IMR-90 (cell line): ENCODE measurements at regions not wholly inside any gene's neighbourhood (a gene's known extent, or its start where the extent isn't known, plus 50 kb on each side); places are given as distances from the start of the nearest gene placed in this dataset.

Source experiments
- ATAC-seq: fragments of 200-7000 bp; cut with Tn5 transposase; 2 replicates; pipeline ENCODE4 v1.9.1; 2020; ENCODE audit warnings: low read depth, mild to moderate bottlenecking, moderate library complexity
- BruUV-seq: library from RNA; stranded (reverse); fragments of 400-500 nt; replicated peaks from 2 replicates; lab custom pipeline; 2021; lab: Mats Ljungman, UMichigan
- CTCF ChIA-PET: fragments of 300-600 bp; formaldehyde crosslinking; extraction: SDS; loops from one replicate; lab custom pipeline; 2021; ENCODE audit warnings: antibody characterized with exemption; lab: Yijun Ruan, JAX
- POLR2A ChIA-PET: fragments of 300-600 bp; sonication (Branson Sonifier 250); formaldehyde crosslinking; loops from one replicate; lab custom pipeline; 2022; ENCODE audit warnings: antibody characterized with exemption; ENCODE audit not compliant: unreplicated experiment; lab: Charles Lee
- DNase-seq: peaks from one replicate; pipeline ENCODE4 v3.0.0; 2013
- H2AFZ ChIP-seq: replicated peaks from 2 replicates; pipeline ENCODE3; 2013; ENCODE audit warnings: low read length, mild to moderate bottlenecking; ENCODE audit not compliant: poor library complexity
- H2AK5ac ChIP-seq: 2 replicates; pipeline ENCODE4 v1.6.1; 2013; ENCODE audit warnings: low read depth, low read length, inconsistent platforms
- H2AK9ac ChIP-seq: replicated peaks from 2 replicates; pipeline ENCODE3; 2013; ENCODE audit warnings: mild to moderate bottlenecking, low read depth, low read length, moderate library complexity; ENCODE audit not compliant: poor library complexity
- H2BK120ac ChIP-seq: 2 replicates; pipeline ENCODE4 v1.6.1; 2013; ENCODE audit warnings: low read depth, low read length, inconsistent platforms
- H2BK15ac ChIP-seq: 3 replicates; pipeline ENCODE4 v1.6.1; 2013; ENCODE audit warnings: low read depth, low read length, inconsistent platforms
- H2BK20ac ChIP-seq: 2 replicates; pipeline ENCODE4 v1.6.1; 2013; ENCODE audit warnings: low read depth, mild to moderate bottlenecking, inconsistent platforms, low read length, moderate library complexity
- H2BK5ac ChIP-seq: 2 replicates; pipeline ENCODE4 v1.6.1; 2013; ENCODE audit warnings: mild to moderate bottlenecking, low read depth, low read length, inconsistent platforms; ENCODE audit not compliant: poor library complexity, severe bottlenecking
- H3K14ac ChIP-seq: replicated peaks from 2 replicates; pipeline ENCODE4 v1.6.1; 2013; ENCODE audit warnings: low read depth, low read length, inconsistent platforms
- H3K18ac ChIP-seq: 2 replicates; pipeline ENCODE4 v1.6.1; 2013; ENCODE audit warnings: low read depth, low read length, control low read depth
- H3K23ac ChIP-seq: 2 replicates; pipeline ENCODE4 v1.6.1; 2013; ENCODE audit warnings: low read depth, low read length, inconsistent platforms
- H3K27ac ChIP-seq: 2 replicates; pipeline ENCODE4 v1.5.1; 2013; ENCODE audit warnings: mild to moderate bottlenecking, control low read depth, low read length; ENCODE audit not compliant: insufficient read depth
- H3K27me3 ChIP-seq: 2 replicates; pipeline ENCODE4 v1.6.1; 2013; ENCODE audit warnings: low read length; ENCODE audit not compliant: control insufficient read depth, insufficient read depth
- H3K36me3 ChIP-seq: 2 replicates; pipeline ENCODE4 v1.6.1; 2013; ENCODE audit warnings: low read length, mixed read lengths; ENCODE audit not compliant: control insufficient read depth, insufficient read depth
- H3K4ac ChIP-seq: 2 replicates; pipeline ENCODE4 v1.6.1; 2013; ENCODE audit warnings: low read depth, low read length, inconsistent platforms
- H3K4me1 ChIP-seq: 2 replicates; pipeline ENCODE4 v1.6.1; 2013; ENCODE audit warnings: low read length, mixed read lengths; ENCODE audit not compliant: control insufficient read depth, insufficient read depth
- H3K4me2 ChIP-seq: 2 replicates; pipeline ENCODE4 v1.6.1; 2013; ENCODE audit warnings: low read depth, mild to moderate bottlenecking, control low read depth, low read length, moderate library complexity
- H3K4me3 ChIP-seq: 2 replicates; pipeline ENCODE4 v1.5.1; 2013; ENCODE audit warnings: low read depth, mild to moderate bottlenecking, control low read depth, low read length, moderate library complexity; ENCODE audit not compliant: insufficient read depth
- H3K56ac ChIP-seq: 2 replicates; pipeline ENCODE4 v1.6.1; 2013; ENCODE audit warnings: low read length, inconsistent platforms; ENCODE audit not compliant: insufficient read depth; ENCODE audit errors: extremely low read depth
- H3K79me1 ChIP-seq, 2 experiments: 2 replicates each; pipeline ENCODE4 v1.6.1; 2013; ENCODE audit warnings: low read length in 2 of 2, inconsistent platforms in 1 of 2, low read depth in 1 of 2
- H3K9ac ChIP-seq: 2 replicates; pipeline ENCODE4 v1.6.1; 2013; ENCODE audit warnings: low read depth, low read length, control low read depth
- H3K9me1 ChIP-seq: 2 replicates; pipeline ENCODE4 v1.6.1; 2013; ENCODE audit warnings: low read length, inconsistent platforms; ENCODE audit not compliant: insufficient read depth
- H3K9me3 ChIP-seq: 2 replicates; pipeline ENCODE4 v1.6.1; 2013; ENCODE audit warnings: low read length; ENCODE audit not compliant: control insufficient read depth, insufficient read depth
- H4K20me1 ChIP-seq: 2 replicates; pipeline ENCODE4 v1.6.1; 2013; ENCODE audit warnings: low read length, inconsistent platforms; ENCODE audit not compliant: insufficient read depth
- H4K5ac ChIP-seq: 2 replicates; pipeline ENCODE4 v1.6.1; 2013; ENCODE audit warnings: mild to moderate bottlenecking, low read depth, low read length, control low read depth
- H4K8ac ChIP-seq, 2 experiments: 2 replicates each; pipeline ENCODE4 v1.6.1; 2013; ENCODE audit warnings: low read depth in 2 of 2, low read length in 2 of 2, control low read depth in 1 of 2, inconsistent platforms in 1 of 2
- H4K91ac ChIP-seq: 2 replicates; pipeline ENCODE4 v1.6.1; 2013; ENCODE audit warnings: low read depth, low read length, inconsistent platforms; ENCODE audit not compliant: insufficient read depth
- BHLHE40 ChIP-seq: fragments of 150-350 bp; IDR thresholded peaks from 2 replicates; pipeline ENCODE4 v1.6.1; 2016; ENCODE audit warnings: mild to moderate bottlenecking, low read depth, low read length
- CEBPB ChIP-seq: IDR thresholded peaks from 2 replicates; pipeline ENCODE4 v1.6.1; 2012; ENCODE audit warnings: low read depth, low read length, improper control_type of control experiment
- CHD1 ChIP-seq: IDR thresholded peaks from 2 replicates; pipeline ENCODE4 v1.6.1; 2012; ENCODE audit warnings: low read depth, low read length, improper control_type of control experiment
- CTCF ChIP-seq: conservative IDR thresholded peaks from 2 replicates; pipeline ENCODE4 v1.5.1; 2012; ENCODE audit warnings: mild to moderate bottlenecking, low read depth, low read length, improper control_type of control experiment
- ELK1 ChIP-seq: fragments of 150-350 bp; IDR thresholded peaks from 2 replicates; pipeline ENCODE4 v1.6.1; 2016; ENCODE audit warnings: low read depth, mild to moderate bottlenecking, low read length, moderate library complexity, borderline replicate concordance
- FOS ChIP-seq: fragments of 150-350 bp; IDR thresholded peaks from 2 replicates; pipeline ENCODE4 v1.6.1; 2016; ENCODE audit warnings: low read depth, low read length
- MAFK ChIP-seq: IDR thresholded peaks from 2 replicates; pipeline ENCODE4 v1.6.1; 2012; ENCODE audit warnings: low read depth, low read length, improper control_type of control experiment
- MAZ ChIP-seq: IDR thresholded peaks from 2 replicates; pipeline ENCODE4 v1.6.1; 2012; ENCODE audit warnings: low read depth, mild to moderate bottlenecking, low read length, improper control_type of control experiment, moderate library complexity, borderline replicate concordance
- MXI1 ChIP-seq: IDR thresholded peaks from 2 replicates; pipeline ENCODE4 v1.6.1; 2012; ENCODE audit warnings: low read depth, mild to moderate bottlenecking, low read length, moderate library complexity, borderline replicate concordance
- NFE2L2 ChIP-seq: fragments of 150-350 bp; IDR thresholded peaks from 2 replicates; pipeline ENCODE4 v1.6.1; 2016; ENCODE audit warnings: low read depth, mild to moderate bottlenecking, low read length
- POLR2A ChIP-seq: IDR thresholded peaks from 2 replicates; pipeline ENCODE4 v1.6.1; 2012; ENCODE audit warnings: mild to moderate bottlenecking, low read depth, low read length
- RAD21 ChIP-seq: IDR thresholded peaks from 2 replicates; pipeline ENCODE4 v1.6.1; 2012; ENCODE audit warnings: low read length, improper control_type of control experiment
- RCOR1 ChIP-seq: IDR thresholded peaks from 2 replicates; pipeline ENCODE4 v1.6.1; 2012; ENCODE audit warnings: mild to moderate bottlenecking, low read length, improper control_type of control experiment; ENCODE audit not compliant: insufficient replicate concordance
- RFX5 ChIP-seq: IDR thresholded peaks from 2 replicates; pipeline ENCODE4 v1.8.0; 2012; ENCODE audit warnings: low read depth, mild to moderate bottlenecking, low read length, moderate library complexity
- SMC3 ChIP-seq: fragments of 150-350 bp; IDR thresholded peaks from 2 replicates; pipeline ENCODE4 v1.6.1; 2016; ENCODE audit warnings: low read depth, mild to moderate bottlenecking, antibody characterized with exemption, low read length, moderate library complexity
- USF2 ChIP-seq: fragments of 150-350 bp; IDR thresholded peaks from 2 replicates; pipeline ENCODE4 v1.6.1; 2017; ENCODE audit warnings: mild to moderate bottlenecking, antibody characterized with exemption, low read length, low read depth
- WGBS, 2 experiments: methylation state at CpG; one replicate each; pipeline versions ENCODE4 v1.1.5 to v1.1.7; 2013; ENCODE audit warnings: missing lambda C conversion rate in 2 of 2; ENCODE audit not compliant: insufficient read length in 1 of 2; ENCODE audit errors: extremely low coverage in 2 of 2; 5-methylcytosine and 5-hydroxymethylcytosine counted together
- dilution Hi-C: fragments of 300-500 bp; cut with HindIII; formaldehyde crosslinking; loops from one replicate; pipeline ENCODE4 v1.14.3; 2018; ENCODE audit warnings: low sequenced_read_pairs; ENCODE audit not compliant: unreplicated experiment
- in situ Hi-C: fragments of 300-500 bp; cut with MboI; formaldehyde crosslinking; loops from 3 replicates; pipeline ENCODE4 v1.14.3; 2019; ENCODE audit warnings: low sequenced_read_pairs, inconsistent platforms, mixed read lengths
- intact Hi-C: fragments of 100-400 bp; cut with micrococcal nuclease; formaldehyde crosslinking; loops from 2 replicates; pipeline ENCODE4 v1.10.0; 2022

GRCh38 chr2:5497874-5498273 lies 194.3 kb upstream of the SOX11 start:
- dilution Hi-C loops, result no loop called here
- H3K18ac ChIP-seq, result no peak overlapping the region
- no peak overlapping the region for H4K91ac ChIP-seq
- no peak overlapping the region for H2BK5ac ChIP-seq
- H3K27me3 ChIP-seq, result no peaks in the 10 kb centered on the region; the same call in 1 of the 2 replicates
- ChIA-PET POLR2A (no interaction called here), CTCF (no interaction called here)
- 90% methylated on average over 4 of the region's 10 CpGs; no CpG with 5 or more reads in 1 of the 2 experiments for WGBS, 2 experiments
- no peak overlapping the region for H3K23ac ChIP-seq
- intact Hi-C loops, result no loop called here
- H4K5ac ChIP-seq, result no peak overlapping the region
- no peak overlapping the region for H2BK120ac ChIP-seq
- H3K36me3 ChIP-seq, result no peaks in the 10 kb centered on the region
- H3K14ac ChIP-seq, result no peak overlapping the region
- no peak overlapping the region for H3K4me3 ChIP-seq
- no peak overlapping the region for H3K56ac ChIP-seq
- no peaks in the 10 kb centered on the region for H4K20me1 ChIP-seq
- H2AFZ ChIP-seq, result no peak overlapping the region
- no peak overlapping the region for H3K4ac ChIP-seq
- TF ChIP-seq SMC3 (no peak), MAZ (no peak), POLR2A (no peak), CEBPB (no peak), RAD21 (no peak), FOS (no peak), RFX5 (no peak), CHD1 (no peak), CTCF (no peak), MXI1 (no peak), RCOR1 (no peak), MAFK (no peak), NFE2L2 (no peak), BHLHE40 (no peak), ELK1 (no peak), USF2 (no peak)
- no peak overlapping the region for H4K8ac ChIP-seq
- H3K4me1 ChIP-seq, result no peaks in the 10 kb centered on the region
- no peak overlapping the region for H2BK15ac ChIP-seq
- no peak overlapping the region for H2AK5ac ChIP-seq
- no peak overlapping the region for H2AK9ac ChIP-seq
- in situ Hi-C loops, result no loop called here
- no peak overlapping the region for H2BK20ac ChIP-seq
- no peak for DNase-seq
- H3K9ac ChIP-seq, result no peak overlapping the region
- H3K9me1 ChIP-seq, result no peaks in the 10 kb centered on the region
- no peak overlapping the region for H3K27ac ChIP-seq
- no peak for ATAC-seq
- H3K79me1 ChIP-seq, result no peaks in the 10 kb centered on the region
- H3K4me2 ChIP-seq, result no peak overlapping the region
- no TSS peak for BruUV-seq
- H3K9me3 ChIP-seq, result peaks cover 6% of the 10 kb centered on the region
